ENCODE measurements at regions not wholly inside any gene's neighbourhood (a gene's known extent, or its start where the extent isn't known, plus 50 kb on each side); places are given as distances from the start of the nearest gene placed in this dataset.

- TF ChIP-seq E2F6 (IDR thresholded peaks at IDR 0.05) (no peak), TBP (IDR thresholded peaks at IDR 0.05; ENCODE audit: low read depth, low read length) (no peak), RFX5 (IDR thresholded peaks at IDR 0.05; ENCODE audit: borderline replicate concordance, low read depth, low read length) (no peak), CTCF (IDR thresholded peaks at IDR 0.05; ENCODE audit: control extremely low read depth in 1 of 3, insufficient read depth in 1 of 3, low read depth in 1 of 3, low read length in 3 of 3) (no peak), EP300 (IDR thresholded peaks at IDR 0.05; ENCODE audit: borderline replicate concordance in 1 of 2, low read depth in 2 of 2, low read length in 2 of 2) (no peak), RBBP5 (IDR thresholded peaks at IDR 0.05; ENCODE audit: borderline replicate concordance, low read depth, low read length) (no peak), POLR2A (IDR thresholded peaks at IDR 0.05; ENCODE audit: control extremely low read depth in 1 of 2, low read depth in 2 of 2, low read length in 2 of 2) (no peak), CREB1 (IDR thresholded peaks at IDR 0.05) (no peak), POLR2AphosphoS5 (IDR thresholded peaks at IDR 0.05; ENCODE audit: low read depth, low read length) (no peak), JUND (IDR thresholded peaks at IDR 0.05; ENCODE audit: low read length) (no peak), JUN (IDR thresholded peaks at IDR 0.05; ENCODE audit: low read depth, low read length) (no peak), ATF3 (IDR thresholded peaks at IDR 0.05; ENCODE audit: insufficient read depth, low read depth, low read length) (no peak)
These were observed 146.2 kb downstream of the DACT1 start for GRCh38 chr14:58783792-58784511.
